Tibial nerve (tissue), 3 donors: ENCODE measurements at regions not wholly inside any gene's neighbourhood (a gene's known extent, or its start where the extent isn't known, plus 50 kb on each side); places are given as distances from the start of the nearest gene placed in this dataset.

Experiments used
- POLR2A ChIP-seq, 2 donors: fragments of 450-650 bp; IDR thresholded peaks; one replicate each; pipeline ENCODE4 v1.6.1; 2017; ENCODE audit warnings: antibody characterized with exemption in 2 of 2, mild to moderate bottlenecking in 2 of 2, moderate library complexity in 2 of 2
- TF ChIP-seq, protein P1 (sequence below), 5 experiments: fragments of 200-600 bp in 3 of 5; fragments of 450-650 bp in 2 of 5; sonication (generic) in 3 of 5; IDR thresholded peaks; one replicate each; pipeline ENCODE4 v1.5.1; 2016 to 2019; ENCODE audit warnings: antibody characterized with exemption in 5 of 5, mild to moderate bottlenecking in 3 of 5, moderate library complexity in 2 of 5

DNA sequence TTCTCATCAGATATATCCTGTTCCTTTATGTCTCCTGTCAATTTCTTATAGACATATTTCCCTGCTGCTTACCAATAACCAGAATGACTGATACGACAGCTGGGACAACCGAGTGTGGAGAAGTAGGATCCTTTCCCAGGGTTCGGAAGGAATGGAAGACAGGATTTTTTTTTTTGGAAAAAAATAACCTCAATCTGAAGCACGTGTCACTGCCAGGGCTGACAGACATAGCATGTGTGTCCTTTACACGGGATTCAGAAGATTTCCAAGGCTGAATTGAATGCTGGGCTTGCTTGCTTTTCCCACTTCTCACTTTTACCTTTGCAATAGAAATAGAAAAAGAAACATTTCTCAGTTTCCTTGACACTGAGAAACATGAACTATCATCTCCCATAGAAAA lies 245.7 kb downstream of the GRIN2B start:
- no peak for TF ChIP-seq POLR2A (IDR thresholded peaks at IDR 0.05)
- TF ChIP-seq, protein P1, sequence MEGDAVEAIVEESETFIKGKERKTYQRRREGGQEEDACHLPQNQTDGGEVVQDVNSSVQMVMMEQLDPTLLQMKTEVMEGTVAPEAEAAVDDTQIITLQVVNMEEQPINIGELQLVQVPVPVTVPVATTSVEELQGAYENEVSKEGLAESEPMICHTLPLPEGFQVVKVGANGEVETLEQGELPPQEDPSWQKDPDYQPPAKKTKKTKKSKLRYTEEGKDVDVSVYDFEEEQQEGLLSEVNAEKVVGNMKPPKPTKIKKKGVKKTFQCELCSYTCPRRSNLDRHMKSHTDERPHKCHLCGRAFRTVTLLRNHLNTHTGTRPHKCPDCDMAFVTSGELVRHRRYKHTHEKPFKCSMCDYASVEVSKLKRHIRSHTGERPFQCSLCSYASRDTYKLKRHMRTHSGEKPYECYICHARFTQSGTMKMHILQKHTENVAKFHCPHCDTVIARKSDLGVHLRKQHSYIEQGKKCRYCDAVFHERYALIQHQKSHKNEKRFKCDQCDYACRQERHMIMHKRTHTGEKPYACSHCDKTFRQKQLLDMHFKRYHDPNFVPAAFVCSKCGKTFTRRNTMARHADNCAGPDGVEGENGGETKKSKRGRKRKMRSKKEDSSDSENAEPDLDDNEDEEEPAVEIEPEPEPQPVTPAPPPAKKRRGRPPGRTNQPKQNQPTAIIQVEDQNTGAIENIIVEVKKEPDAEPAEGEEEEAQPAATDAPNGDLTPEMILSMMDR (IDR thresholded peaks at IDR 0.05), result no peak
